ENCODE measurements at regions not wholly inside any gene's neighbourhood (a gene's known extent, or its start where the extent isn't known, plus 50 kb on each side); places are given as distances from the start of the nearest gene placed in this dataset.

- BruUV-seq (replicated peaks): no TSS peak
- TF ChIP-seq POLR2A (IDR thresholded peaks at IDR 0.05; ENCODE audit: low read depth, low read length): no peak
- no peak for TF ChIP-seq CTCF (IDR thresholded peaks at IDR 0.05; ENCODE audit: extremely low read depth in 1 of 2, insufficient read depth in 1 of 2, low read depth in 1 of 2, low read length in 2 of 2)
- TF ChIP-seq POLR2AphosphoS5 (IDR thresholded peaks at IDR 0.05; ENCODE audit: insufficient read depth, low read depth, low read length): no peak
- no peak for TF ChIP-seq GATA2 (IDR thresholded peaks at IDR 0.05; ENCODE audit: insufficient read depth, insufficient read length, low read depth, low read length)
- TF ChIP-seq MYC (IDR thresholded peaks at IDR 0.05; ENCODE audit: low read depth, low read length): no peak
- no peak for TF ChIP-seq MAX (IDR thresholded peaks at IDR 0.05; ENCODE audit: insufficient read depth, insufficient read length)
- Histone ChIP-seq H3K4me1 (ENCODE audit: control insufficient read depth, extremely low read depth, insufficient read depth, low read length) (no peaks in the 10 kb centered on the region), H3K27me3 (ENCODE audit: control insufficient read depth in 2 of 2, insufficient read depth in 2 of 2, low read length in 2 of 2) (no peaks in the 10 kb centered on the region), H4K20me1 (replicated peaks; ENCODE audit: control insufficient read depth, extremely low read depth, insufficient read depth, low read length) (no peaks in the 10 kb centered on the region), H3K4me3 (replicated peaks in 1 of 3; ENCODE audit: insufficient read depth in 1 of 3, low read depth in 1 of 3, low read length in 3 of 3) (no peak overlapping the region), H3K27ac (ENCODE audit: insufficient read depth, low read depth, low read length) (no peak overlapping the region), H3K9me3 (replicated peaks; ENCODE audit: control insufficient read depth, insufficient read depth, low read length) (no peaks in the 10 kb centered on the region), H3K9ac (replicated peaks; ENCODE audit: extremely low read depth, insufficient read depth, low read length) (no peak overlapping the region), H3K9me1 (replicated peaks; ENCODE audit: control insufficient read depth, extremely low read depth, insufficient read depth, low read length) (no peaks in the 10 kb centered on the region), H2AFZ (ENCODE audit: low read depth, low read length) (no peak overlapping the region), H3K36me3 (ENCODE audit: control insufficient read depth in 2 of 2, extremely low read depth in 1 of 2, insufficient read depth in 2 of 2, low read length in 2 of 2) (no peaks in the 10 kb centered on the region), H3K79me2 (ENCODE audit: control insufficient read depth, insufficient read depth, low read length) (no peaks in the 10 kb centered on the region), H3K4me2 (ENCODE audit: insufficient read depth, low read length) (no peak overlapping the region)
- dilution Hi-C loops (cut with MboI; ENCODE audit: extremely low pct_ligation_motif_present, low sequenced_read_pairs): no loop called here
- FAIRE-seq: no peak
- POLR2A ChIA-PET: no interaction called here
- CTCF ChIA-PET: no interaction called here
- intact Hi-C loops (cut with micrococcal nuclease): no loop called here
- no peak for DNase-seq (ENCODE audit: low read depth, low spot score)
Measured at GRCh38 chrX:14389682-14390081, 139.7 kb upstream of the GLRA2 start.

- ChIA-PET POLR2A (no interaction called here), CTCF (no interaction called here)
- BruUV-seq (replicated peaks): no TSS peak
- DNase-seq (ENCODE audit: low read depth, low spot score): no peak
- no peak overlapping the region for H3K9ac ChIP-seq (replicated peaks; ENCODE audit: extremely low read depth, insufficient read depth, low read length)
- no peaks in the 10 kb centered on the region for H4K20me1 ChIP-seq (replicated peaks; ENCODE audit: control insufficient read depth, extremely low read depth, insufficient read depth, low read length)
- H3K4me1 ChIP-seq (ENCODE audit: control insufficient read depth, extremely low read depth, insufficient read depth, low read length): no peaks in the 10 kb centered on the region
- no peaks in the 10 kb centered on the region for H3K27me3 ChIP-seq (ENCODE audit: control insufficient read depth in 2 of 2, insufficient read depth in 2 of 2, low read length in 2 of 2)
- H3K27ac ChIP-seq (ENCODE audit: insufficient read depth, low read depth, low read length): no peak overlapping the region
- H3K4me2 ChIP-seq (ENCODE audit: insufficient read depth, low read length): no peak overlapping the region
- H2AFZ ChIP-seq (ENCODE audit: low read depth, low read length): no peak overlapping the region
- no peaks in the 10 kb centered on the region for H3K9me1 ChIP-seq (replicated peaks; ENCODE audit: control insufficient read depth, extremely low read depth, insufficient read depth, low read length)
- H3K4me3 ChIP-seq (replicated peaks in 1 of 3; ENCODE audit: insufficient read depth in 1 of 3, low read depth in 1 of 3, low read length in 3 of 3): no peak overlapping the region
- H3K36me3 ChIP-seq (ENCODE audit: control insufficient read depth in 2 of 2, extremely low read depth in 1 of 2, insufficient read depth in 2 of 2, low read length in 2 of 2): no peaks in the 10 kb centered on the region
- FAIRE-seq: no peak
- H3K79me2 ChIP-seq (ENCODE audit: control insufficient read depth, insufficient read depth, low read length): no peaks in the 10 kb centered on the region
- TF ChIP-seq EZH2 (IDR thresholded peaks at IDR 0.05; ENCODE audit: borderline replicate concordance, low read depth, low read length, severe bottlenecking) (no peak), FOS (IDR thresholded peaks at IDR 0.05; ENCODE audit: borderline replicate concordance, insufficient read depth, low read length) (no peak), POLR2A (IDR thresholded peaks at IDR 0.05; ENCODE audit: low read depth, low read length) (no peak), MYC (IDR thresholded peaks at IDR 0.05; ENCODE audit: low read depth, low read length) (no peak), JUN (IDR thresholded peaks at IDR 0.05; ENCODE audit: borderline replicate concordance, insufficient read depth, insufficient read length, low read depth) (no peak), MAX (IDR thresholded peaks at IDR 0.05; ENCODE audit: insufficient read depth, insufficient read length) (no peak), POLR2AphosphoS5 (IDR thresholded peaks at IDR 0.05; ENCODE audit: insufficient read depth, low read depth, low read length) (no peak)
- H3K9me3 ChIP-seq (replicated peaks; ENCODE audit: control insufficient read depth, insufficient read depth, low read length): no peaks in the 10 kb centered on the region
- dilution Hi-C loops (cut with MboI; ENCODE audit: extremely low pct_ligation_motif_present, low sequenced_read_pairs) (no loop called here), intact Hi-C loops (cut with micrococcal nuclease) (no loop called here)
Measured at GRCh38 chrX:14386981-14387380, 142.4 kb upstream of the GLRA2 start.

All from endothelial cell of umbilical vein (primary cell).